Umbilical cord (tissue), 1 donor: ENCODE measurements at regions not wholly inside any gene's neighbourhood (a gene's known extent, or its start where the extent isn't known, plus 50 kb on each side); places are given as distances from the start of the nearest gene placed in this dataset.
"Not testable (repeated sequence)": the region's sequence is repeated elsewhere in the genome, so short reads cannot be mapped to it uniquely, and the experiment has no call there.

ENCODE experiments used
- DNase-seq: peaks from one replicate; pipeline ENCODE4 v3.0.0-alpha.2; 2015; ENCODE audit warnings: low spot score

DNA sequence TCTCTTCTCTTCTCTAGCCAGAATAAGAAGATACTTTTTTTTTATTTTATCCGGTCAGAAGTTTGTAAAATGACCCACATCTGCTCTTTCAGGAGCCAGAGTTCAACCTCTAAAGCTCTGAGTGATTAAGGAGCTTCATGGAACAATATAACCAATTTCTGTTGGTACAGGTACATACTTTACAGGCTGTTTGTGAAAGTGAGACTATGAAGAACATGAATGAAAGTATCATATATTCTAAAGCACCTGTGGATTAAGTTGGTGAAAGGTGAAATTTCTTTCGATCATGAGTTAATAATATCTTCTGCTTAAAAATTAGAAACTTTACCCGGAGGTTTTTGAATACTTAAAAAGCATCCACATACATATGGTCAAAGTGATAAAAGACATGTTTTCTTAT lies 65.2 kb downstream of the DMRT2 start:
- no peak for DNase-seq

DNA sequence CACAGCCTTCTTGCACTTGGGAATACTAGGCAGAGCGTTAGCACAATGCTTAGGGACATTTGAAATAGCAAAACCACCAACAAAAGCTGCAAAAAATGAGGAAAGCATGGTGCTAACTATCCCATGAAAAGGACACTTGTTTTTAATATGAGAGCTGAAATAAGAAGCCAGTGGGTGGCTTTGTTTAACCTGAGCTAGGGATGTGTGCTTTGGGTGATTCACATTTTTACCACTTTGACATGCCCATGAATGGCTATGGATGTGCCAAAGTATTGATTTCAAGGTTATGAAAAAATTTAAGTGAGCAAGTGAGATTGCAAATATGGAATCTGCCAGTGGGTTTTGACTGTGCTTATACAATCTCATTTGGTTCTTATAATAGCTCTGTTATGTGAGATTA lies 67.3 kb downstream of the DMRT2 start:
- no peak for DNase-seq

DNA sequence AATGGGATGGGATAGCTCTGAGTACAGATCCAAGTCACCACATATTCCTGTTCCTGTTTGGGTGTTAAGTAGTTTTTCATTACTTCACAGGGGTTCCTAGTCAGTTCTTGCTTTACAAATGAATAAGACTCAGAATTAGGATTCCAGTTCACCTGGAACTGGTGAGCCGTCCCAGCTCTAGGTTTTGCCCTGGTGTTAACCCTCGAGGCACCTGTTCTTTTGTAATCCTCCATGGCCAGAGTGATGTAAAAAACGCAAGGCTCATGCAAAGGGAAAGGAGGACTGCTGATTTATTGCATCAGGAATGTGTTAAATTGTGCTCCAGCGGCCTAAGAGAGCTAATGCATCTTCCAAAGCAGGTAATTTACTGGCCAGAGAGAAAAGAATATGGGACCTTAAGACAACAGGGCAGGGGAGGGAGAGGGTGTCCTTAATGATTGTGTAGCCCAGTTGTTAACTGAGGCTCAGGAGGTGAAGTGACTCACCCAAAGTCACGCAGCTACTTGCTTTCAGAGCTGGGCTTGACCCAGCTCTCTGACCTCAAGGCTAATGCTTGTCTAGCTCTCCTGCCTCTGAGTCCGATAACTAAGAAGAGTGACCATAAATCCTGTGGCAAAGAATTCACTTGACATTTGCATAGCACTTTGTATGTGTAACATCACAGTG lies 70.5 kb downstream of the DMRT2 start:
- DNase-seq = no peak

DNA sequence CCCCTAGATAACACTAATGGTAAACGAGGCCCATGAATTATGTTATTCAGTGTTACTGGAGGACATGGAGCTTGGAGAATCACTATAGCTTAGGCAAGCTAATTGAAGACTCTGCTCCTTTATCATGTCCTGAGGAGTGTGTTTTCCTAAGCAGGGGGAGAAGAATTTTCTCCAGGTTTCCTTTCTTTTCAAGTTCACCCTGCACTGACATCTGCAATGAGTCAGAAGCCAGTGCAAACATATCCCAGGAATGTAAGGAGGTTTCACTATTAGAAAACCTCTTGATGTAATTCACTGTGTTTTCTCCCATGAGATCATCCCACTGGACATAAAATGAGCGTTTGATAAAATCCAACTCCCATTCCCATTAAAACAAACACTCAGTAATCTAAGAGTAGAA lies 75.6 kb downstream of the DMRT2 start:
- DNase-seq = peak; percentile 77

- DNase-seq = no peak
Measured at GRCh38 chr9:1128046-1128445, 77.9 kb downstream of the DMRT2 start.

GRCh38 chr9:1129382-1129781 lies 79.2 kb downstream of the DMRT2 start:
- DNase-seq = no peak

DNA sequence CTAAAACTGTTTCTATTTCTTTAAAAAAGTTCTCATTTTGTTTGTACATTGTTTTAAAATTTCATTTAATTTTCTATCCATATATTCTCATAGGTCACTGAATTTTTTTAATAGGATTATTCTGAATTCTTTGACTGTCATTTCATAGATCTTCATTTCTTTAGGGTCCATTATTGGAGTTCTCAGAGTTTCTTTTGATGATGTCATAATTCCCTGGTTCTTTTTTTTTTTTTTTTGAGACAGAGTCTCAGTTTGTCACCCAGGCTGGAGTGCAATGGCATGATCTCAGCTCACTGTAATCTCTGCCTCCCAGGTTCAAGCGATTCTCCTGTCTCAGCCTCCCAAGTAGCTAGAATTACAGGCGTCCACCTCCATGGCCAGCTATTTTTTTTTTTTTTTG lies 89.9 kb downstream of the DMRT2 start:
- no peak for DNase-seq

GRCh38 chr9:1151691-1152090 lies 101.5 kb downstream of the DMRT2 start:
- DNase-seq = no peak

GRCh38 chr9:1152171-1152570 lies 102.0 kb downstream of the DMRT2 start:
- no peak for DNase-seq

DNA sequence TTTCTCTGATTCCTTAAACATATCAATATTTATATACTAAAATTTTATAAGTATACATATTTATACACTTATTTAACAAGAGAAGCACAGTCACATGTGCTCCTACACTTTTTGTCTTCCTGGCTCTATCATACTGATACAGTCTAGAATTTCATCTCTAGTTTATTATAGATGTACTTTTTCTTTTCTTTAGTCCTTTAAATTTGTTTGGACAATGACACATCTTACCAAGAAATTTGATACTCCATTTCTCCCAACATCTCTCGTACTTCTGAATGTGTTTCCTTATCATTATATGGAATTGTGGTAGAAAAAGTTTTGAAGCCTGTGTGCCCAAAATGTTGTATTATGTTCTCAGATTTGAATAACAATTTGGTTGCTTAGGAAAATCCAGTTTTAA lies 104.6 kb downstream of the DMRT2 start:
- no peak for DNase-seq

GRCh38 chr9:1155602-1156001 lies 105.4 kb downstream of the DMRT2 start:
- no peak for DNase-seq

- DNase-seq = no peak
Measured at GRCh38 chr9:1156794-1157550, 106.8 kb downstream of the DMRT2 start.

DNA sequence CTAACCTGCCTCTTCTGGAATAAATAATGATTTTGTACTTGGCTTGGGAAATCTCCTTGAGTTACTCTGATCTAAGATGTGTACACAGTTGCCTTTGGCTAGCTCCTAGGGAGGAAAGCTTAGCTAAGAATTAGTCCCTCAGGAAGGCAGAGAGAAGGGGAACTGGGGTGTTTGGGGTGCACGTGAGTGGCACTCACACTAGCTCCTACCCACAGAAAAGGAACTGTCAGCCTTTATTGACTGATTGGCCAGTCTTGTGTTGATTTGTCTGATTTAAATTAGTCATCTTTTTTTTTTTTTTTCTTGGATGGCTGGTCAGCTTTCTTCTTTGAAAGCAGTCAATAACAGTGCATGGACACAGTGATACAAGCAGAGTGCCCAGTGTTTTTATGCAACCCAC lies 107.7 kb downstream of the DMRT2 start:
- no peak for DNase-seq

DNA sequence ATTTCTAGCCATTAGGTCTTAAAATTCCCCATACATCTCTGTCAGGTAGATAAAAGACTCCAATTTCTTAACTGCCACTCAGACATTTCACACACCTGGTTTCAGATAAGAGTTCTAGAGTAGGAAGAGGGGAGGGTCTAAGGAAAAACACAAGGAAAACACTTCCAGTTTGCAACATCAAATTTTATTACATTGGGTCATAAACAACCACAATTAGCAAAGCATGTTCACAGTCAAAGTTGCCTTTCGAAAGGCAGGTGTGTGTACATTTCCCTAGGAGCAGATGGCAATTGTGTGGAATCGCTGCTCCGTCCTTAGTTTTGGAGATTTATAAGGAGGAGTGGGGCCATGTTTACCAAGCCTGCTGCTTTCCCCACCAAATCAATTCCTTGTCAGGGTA lies 120.8 kb downstream of the DMRT2 start:
- no peak for DNase-seq

DNA sequence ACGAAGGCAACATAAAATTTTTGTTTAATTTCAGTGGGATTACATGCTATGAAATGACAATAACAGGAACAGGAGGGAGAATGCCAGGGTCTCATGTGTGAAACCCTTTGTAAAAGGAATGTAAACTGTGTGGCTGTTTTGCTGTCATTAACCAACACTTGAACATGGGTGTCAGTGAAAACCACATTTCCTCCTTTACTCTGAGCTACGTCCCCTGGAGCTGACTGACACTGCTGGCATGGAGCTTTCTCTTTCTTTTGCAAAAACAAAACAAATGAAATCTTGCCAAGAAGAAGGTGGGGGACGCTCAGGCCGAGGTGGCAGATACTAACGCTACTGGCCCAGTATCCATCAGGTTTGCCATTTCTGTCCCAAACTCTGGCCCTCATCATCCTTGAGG lies 121.4 kb downstream of the DMRT2 start:
- DNase-seq = no peak

DNA sequence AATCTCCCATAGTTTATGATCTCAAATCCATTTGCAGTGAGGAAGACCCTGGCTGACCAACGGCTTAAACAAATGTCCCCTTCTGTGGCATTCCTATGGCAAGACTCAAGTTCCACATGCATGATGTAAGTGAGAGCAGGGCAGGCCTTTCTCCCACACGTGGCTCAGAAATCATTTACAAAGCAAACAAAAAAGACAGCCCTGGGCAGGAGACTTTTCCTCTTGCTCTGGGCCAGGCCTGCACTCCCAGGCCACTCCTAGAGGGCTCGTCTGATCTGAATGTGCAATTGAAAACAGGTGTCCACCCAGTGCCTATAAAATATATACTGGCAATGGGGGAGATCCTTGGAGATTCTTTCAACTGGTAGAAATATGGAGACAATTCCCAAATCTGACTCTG lies 123.1 kb downstream of the DMRT2 start:
- no peak for DNase-seq

DNA sequence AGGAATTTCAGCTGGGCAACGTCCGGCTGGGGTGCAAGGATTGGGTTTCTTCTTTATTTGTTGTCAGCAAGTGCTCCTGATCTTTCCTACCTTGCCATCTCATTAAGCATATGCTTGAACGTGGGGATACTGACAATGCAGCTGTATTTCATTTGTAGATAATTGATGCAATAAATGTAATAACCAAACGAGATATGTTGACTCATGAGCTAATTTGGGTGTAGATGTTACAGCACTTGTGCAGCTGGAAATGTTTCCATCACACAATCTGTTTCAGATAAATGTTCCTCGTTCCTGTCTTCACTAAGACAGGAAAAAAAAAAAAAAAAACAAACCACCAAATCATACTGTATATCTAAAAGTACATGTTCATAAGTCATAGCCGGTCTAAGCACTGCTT lies 123.8 kb downstream of the DMRT2 start:
- DNase-seq = peak; percentile 17

- DNase-seq = no peak
Measured at GRCh38 chr9:1179366-1179765, 129.2 kb downstream of the DMRT2 start.

GRCh38 chr9:1184146-1184545 lies 134.0 kb downstream of the DMRT2 start:
- DNase-seq = peak; percentile 41

GRCh38 chr9:1187137-1187536 lies 137.0 kb downstream of the DMRT2 start:
- not testable (repeated sequence) for DNase-seq

GRCh38 chr9:1195636-1196035 lies 145.5 kb downstream of the DMRT2 start:
- not testable (repeated sequence) for DNase-seq

DNA sequence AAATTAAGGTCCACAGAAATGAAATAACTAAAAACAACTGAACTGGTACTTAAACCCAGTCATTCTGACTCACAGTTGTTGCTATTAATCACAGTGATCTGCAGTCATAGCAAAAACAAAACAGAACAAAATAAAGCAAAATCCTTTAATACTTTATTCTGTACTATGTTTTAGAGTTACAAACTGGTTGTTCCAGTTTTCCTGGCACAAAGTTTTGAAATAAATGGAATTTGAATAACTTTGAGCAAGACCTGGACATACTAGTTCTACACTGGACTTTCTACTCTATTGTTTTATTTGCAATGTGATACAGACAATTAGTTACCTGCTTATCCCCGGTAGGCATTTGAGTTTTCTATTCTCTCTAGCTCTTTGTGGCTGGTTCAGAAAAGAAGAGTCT lies 147.9 kb downstream of the DMRT2 start:
- peak; percentile 80 for DNase-seq

GRCh38 chr9:1200847-1201251 lies 150.7 kb downstream of the DMRT2 start:
- DNase-seq = no peak

GRCh38 chr9:1201262-1201661 lies 151.1 kb downstream of the DMRT2 start:
- no peak for DNase-seq
